HG03432 (cell line): ENCODE measurements at regions not wholly inside any gene's neighbourhood (a gene's known extent, or its start where the extent isn't known, plus 50 kb on each side); places are given as distances from the start of the nearest gene placed in this dataset.

ENCODE experiments used
- ATAC-seq: cut with Tn5 transposase; IDR thresholded peaks from one replicate; pipeline ENCODE4 v1.9.1; 2021; ENCODE audit warnings: mild to moderate bottlenecking, moderate library complexity; ENCODE audit not compliant: unreplicated experiment

DNA sequence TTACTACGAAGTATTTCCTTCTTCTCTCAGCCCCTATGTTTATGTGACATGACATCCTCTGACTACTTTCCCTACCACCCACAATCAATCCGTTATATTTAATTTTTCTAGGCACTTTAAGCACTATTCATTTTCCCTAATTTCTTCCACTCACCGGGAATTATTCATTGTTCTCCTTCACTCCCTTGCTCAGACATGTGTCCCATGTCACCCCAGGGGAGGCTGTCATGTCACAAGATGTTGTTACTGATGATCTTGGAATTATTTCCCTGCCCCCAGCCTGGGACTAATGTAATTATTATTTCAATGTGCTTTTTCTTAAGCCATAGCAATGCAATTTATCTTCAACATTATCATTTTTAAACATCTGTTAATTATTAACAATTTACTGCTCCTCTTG is 317.2 kb downstream of the PHF14 start:
- ATAC-seq = no peak

DNA sequence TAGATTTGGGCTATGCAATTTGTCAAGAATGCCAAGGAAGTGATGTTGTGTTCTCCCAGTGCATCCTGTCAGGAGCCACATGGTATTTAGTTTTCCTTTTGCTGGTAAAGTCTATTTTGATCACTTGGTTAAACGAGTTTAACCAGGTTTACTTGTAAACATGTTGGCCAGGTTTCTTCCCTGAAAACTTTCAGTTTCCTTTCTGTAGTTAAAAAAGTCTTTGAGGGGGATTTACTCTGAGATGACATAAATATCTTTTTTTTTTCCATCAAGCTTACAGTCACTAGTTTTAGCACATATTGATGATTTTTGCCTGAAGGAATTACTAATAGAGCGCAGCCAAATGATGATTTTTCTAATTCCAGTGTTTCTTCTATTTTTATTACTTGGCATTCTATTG is 320.5 kb downstream of the PHF14 start:
- no peak for ATAC-seq

DNA sequence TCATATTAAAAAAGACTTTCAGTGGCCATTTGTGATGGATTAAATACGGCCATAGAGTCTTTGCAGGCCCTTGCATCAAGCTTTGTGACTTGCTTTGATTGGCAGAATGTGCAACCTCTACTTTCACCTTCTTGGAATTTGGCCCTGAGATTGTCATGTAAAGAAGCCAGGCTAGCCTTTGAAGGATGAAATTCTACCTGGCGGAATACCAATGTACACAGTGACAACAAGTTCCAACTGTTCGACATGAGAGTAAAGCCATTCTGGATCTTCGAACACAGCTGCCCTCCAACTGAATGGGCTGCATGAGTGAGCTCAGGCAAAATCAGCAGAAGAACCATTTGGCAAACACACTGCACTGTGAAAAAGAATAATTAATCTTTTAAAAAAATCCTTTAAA is 321.3 kb downstream of the PHF14 start:
- no peak for ATAC-seq

DNA sequence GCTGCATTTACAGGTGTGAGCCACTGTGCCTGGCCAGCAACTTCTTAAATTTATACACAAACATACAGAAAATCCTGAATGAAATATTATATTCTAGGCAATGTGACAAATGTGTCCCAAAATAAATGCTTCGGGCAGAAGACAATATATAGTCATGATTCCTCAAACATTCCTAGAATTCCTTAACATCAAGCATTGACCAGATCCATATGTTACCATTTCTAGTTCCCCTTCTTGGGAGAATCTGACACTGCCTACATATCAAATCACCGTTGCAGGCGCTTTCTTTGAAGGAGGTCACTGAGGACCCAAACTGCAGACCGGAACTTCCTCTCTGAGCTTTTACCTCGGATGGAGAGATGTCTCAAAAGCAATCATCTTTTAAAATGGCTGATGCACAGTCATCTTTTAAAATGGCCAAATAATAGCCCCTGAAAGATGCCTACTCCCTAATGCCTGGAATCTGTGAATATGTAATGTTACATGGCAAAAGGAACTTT is 323.5 kb downstream of the PHF14 start:
- ATAC-seq = no peak

- ATAC-seq = no peak
Measured at GRCh38 chr7:11297764-11298163, 324.1 kb downstream of the PHF14 start.

DNA sequence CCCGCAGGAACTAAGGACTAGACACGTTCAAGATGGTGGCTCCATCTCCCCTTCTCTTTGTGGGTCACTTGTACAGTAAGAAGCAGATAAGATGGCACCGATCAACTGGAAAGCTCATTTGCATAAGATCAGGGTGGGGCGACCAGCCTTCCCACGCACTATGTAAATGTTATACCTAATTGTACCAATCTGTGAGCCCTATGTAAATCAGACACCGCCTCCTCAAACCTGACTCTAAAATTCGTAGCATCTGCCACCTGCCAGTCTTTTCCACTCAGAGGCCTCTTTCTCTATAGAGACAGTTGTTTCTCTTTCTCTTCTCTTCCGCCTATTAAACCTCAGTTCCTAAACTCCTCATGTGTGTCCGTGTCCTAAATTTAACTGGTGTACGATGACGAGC is 324.5 kb downstream of the PHF14 start:
- ATAC-seq = no peak

GRCh38 chr7:11300241-11300640 is 326.6 kb downstream of the PHF14 start:
- ATAC-seq = no peak

GRCh38 chr7:11302121-11302520 is 328.4 kb downstream of the PHF14 start:
- no peak for ATAC-seq

- no peak for ATAC-seq
Measured at GRCh38 chr7:11313801-11314200, 340.1 kb downstream of the PHF14 start.

DNA sequence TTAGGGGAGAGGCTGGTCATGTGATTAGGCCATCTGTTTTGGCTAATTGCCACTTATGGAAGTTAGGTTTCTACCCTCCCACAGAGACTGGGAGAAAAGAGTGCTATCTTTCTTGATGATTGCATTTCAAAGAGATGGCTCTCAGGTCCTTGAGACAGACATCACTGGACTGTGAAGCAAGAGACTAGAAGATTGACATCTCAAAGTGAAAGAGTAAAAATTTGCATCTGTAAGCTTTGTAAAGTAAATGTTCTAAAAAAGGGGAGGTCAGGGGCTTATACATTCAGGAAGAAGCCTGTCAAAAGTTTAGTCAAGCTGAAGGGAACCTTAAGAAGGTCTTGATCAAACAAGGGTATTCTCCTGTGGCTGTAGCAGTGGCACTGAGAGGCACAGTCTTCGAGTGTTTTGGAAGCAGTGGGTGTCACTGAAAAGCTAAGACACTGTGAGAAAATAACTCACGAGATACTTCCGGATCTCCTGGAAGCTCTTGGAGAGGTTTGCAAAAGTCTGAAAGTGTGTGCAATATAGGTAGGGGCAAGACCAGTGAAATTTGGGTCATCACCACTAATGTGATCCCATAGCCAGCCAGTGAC is 342.1 kb downstream of the PHF14 start:
- ATAC-seq = peak; percentile 81

DNA sequence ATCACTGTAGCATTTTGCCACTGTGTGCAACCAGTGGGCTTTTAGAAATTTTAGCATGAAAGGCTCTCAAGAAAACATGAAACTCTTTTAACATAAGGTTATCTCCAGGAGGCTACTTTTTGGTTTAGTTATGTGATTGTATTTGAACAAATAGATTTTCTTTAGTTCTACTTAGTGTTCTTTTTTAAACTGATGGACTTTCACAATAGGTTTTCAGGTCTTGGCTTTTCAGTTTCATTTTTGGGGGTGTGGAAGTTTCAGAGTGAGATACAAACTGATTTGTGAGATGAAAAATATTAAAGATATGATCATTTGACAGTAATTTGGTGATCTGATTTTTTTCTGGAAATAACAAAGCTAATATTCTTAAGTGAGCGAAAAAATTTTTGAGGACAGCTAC is 344.1 kb downstream of the PHF14 start:
- peak; percentile 56 for ATAC-seq

GRCh38 chr7:11319491-11320274 is 346.0 kb downstream of the PHF14 start:
- ATAC-seq = no peak
